NCI-H2196 (cell line): ENCODE measurements at regions not wholly inside any gene's neighbourhood (a gene's known extent, or its start where the extent isn't known, plus 50 kb on each side); places are given as distances from the start of the nearest gene placed in this dataset.
"Not testable (repeated sequence)": the region's sequence is repeated elsewhere in the genome, so short reads cannot be mapped to it uniquely, and the experiment has no call there.

Experiments
- DNase-seq: peaks from one replicate; lab custom pipeline; 2025; ENCODE audit not compliant: unreplicated experiment; lab: John Stamatoyannopoulos, UW

DNA sequence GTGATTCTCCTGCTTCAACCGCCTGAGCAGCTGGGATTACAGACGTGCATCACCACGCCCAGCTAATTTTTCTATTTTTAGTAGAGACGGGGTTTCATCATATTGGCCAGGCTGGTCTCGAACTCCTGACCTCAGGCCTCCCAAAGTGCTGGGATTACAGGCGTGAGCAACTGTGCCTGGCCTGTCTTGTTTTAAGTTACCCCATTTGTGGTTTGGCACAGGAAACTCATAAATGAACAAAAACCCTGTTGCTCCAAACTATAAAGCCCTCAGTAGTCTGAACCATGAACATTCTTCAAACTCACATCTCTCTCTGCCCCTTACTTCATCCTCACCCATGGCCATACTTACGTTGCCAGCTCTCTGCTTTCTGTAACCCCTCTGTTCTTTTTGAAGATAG, 61.7 kb downstream of the RHOU start:
- DNase-seq: not testable (repeated sequence)

DNA sequence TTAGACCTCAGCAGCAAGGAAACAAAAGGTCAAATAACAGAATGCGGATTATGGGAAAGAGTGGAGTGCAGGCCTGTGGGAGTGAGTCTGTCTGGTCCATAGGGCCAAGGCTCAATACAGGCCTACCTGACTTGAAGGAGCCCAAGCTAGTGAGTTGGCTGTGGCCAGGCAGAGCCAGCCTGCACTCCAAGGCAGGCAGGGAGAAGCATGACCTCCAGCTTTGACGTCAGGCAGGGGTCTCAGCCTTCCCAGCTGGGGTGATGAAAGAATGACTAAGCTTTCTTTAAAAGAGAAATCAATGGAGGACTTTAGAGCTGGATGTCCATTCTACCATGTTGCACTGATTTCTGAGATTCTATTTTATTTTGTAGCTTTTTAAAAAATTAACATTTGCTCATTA, 62.8 kb downstream of the RHOU start:
- no peak for DNase-seq

DNA sequence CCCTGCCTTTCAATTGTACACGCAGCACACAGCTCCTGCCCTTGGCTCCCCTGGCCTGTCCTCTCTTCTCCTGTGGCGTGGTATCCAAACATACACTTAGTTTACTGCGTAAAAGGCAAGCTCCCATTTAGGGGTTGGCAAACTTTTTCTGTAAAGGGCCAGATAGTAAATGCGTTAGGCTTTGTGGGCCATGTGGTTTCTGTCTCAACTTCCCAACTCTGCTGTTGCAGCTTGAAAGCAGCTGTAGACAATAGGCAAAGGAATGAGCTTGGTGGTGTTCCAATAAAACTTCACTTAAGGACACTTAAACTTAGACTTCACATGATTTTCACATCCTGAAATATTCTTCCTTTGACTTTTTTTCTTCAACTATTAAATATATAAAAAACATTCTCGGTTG, 63.3 kb downstream of the RHOU start:
- no peak for DNase-seq

DNA sequence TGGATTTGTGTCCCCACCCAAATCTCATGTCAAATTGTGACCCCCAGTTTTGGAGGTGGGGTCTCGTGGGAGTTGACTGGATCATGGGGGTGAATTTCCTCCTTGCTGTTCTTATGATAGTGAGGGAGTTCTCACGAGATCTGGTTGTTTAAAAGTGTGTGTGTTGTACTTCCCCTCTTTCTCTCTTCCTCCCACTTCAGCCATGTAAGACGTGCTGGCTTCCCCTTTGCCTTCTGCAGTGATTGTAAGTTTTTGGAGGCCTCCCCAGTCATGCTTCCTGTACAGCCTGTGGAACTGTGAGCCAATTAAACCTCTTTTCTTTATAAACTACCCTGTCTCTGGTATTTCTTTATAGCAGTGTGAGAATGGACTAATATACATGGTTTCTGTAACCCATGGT, 64.6 kb downstream of the RHOU start:
- no peak for DNase-seq

DNA sequence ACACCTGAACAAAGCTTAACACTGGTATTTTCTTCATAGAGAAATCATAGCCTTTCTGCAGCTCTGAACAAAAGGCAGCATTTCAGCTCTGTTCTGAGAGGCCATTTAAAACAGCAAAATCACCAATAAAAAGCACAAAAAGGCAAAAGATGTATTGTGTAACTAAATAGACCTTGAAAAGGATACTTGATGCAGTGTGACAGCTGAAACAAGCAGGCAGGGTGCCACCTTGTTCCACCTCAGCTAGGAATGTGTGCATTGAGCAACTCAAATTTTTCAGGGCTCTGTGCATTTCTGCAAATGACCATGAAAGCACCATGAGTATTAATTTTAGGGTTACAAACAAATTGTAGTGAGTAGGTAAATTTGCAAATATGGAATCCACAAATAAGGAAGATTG, 65.8 kb downstream of the RHOU start:
- no peak for DNase-seq

DNA sequence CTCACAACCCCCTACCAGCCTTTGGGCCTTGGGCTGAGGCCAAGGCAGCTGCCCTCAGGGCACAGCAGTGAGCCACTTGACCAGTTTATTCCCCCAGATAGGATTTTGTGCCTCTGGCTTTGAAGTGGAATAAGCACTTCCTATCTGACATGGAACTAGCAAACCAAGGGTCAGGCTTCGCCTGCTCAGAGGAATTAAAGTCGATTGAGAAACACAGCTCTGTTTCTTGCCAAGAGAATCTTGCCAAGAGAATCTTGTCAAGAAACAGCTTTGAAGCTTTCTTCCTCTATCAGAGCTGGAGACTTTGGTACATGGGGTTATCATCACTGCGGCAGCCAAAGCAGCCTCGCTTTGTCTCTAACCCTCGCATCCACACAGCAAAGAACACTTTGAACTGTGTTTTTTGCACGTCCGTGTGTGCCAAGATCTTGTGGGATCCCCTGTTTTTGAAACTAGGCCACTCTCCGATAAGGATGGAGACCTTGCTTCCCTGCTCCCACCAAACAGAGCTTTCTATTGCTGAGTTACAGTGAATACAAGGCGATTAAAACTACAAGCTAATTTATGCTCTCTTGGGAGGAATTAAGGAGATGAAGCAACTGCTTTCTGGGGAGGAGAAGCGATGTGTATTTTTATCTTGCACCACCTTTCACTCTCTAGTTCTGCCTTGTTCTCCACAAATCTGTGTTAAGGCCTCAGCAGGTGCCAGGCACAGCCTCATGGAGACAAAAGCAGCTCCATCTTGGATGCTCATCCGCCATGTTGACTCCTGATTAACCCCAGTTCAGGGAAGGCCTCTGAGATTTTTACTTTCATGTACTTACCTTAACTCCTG, 67.3 kb downstream of the RHOU start:
- DNase-seq: peak; percentile 44

DNA sequence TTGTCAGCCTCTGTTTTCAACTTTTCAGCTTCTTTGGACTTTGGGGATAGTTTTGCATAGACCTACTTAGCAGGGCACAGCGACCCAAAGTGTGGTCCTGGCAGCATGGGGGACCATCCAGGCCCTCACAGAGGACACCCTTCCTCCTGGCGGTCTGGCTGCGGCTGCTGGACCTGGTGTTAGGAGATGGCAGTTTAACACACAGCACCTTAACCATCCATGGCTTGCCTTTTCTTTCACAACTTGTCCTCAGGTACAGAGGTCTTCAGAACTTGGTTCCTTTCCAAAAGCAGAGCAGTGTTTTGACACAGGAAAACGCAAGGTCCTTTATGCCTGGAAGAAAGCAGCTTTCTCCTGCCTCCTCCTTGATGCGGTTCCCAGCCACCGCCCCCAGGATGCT, 68.1 kb downstream of the RHOU start:
- no peak for DNase-seq

DNA sequence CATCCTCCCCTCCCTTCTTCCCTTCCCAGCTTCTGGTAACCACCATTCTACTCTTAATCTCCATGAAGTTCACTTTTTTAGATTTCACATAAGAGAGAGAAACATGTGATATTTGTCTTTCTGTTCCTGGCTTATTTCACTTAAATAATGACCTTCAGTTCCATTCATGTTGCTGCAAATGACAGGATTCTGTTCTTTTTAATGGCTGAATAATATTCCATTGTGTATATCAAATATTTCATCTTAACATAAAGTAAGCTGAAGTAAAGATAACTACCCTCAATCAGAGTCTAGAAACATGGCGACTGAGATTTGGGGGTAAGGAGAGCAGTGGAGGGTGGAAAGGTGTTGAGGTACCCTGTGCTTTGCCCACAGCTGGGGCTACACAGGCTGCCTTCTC, 68.9 kb downstream of the RHOU start:
- no peak for DNase-seq

DNA sequence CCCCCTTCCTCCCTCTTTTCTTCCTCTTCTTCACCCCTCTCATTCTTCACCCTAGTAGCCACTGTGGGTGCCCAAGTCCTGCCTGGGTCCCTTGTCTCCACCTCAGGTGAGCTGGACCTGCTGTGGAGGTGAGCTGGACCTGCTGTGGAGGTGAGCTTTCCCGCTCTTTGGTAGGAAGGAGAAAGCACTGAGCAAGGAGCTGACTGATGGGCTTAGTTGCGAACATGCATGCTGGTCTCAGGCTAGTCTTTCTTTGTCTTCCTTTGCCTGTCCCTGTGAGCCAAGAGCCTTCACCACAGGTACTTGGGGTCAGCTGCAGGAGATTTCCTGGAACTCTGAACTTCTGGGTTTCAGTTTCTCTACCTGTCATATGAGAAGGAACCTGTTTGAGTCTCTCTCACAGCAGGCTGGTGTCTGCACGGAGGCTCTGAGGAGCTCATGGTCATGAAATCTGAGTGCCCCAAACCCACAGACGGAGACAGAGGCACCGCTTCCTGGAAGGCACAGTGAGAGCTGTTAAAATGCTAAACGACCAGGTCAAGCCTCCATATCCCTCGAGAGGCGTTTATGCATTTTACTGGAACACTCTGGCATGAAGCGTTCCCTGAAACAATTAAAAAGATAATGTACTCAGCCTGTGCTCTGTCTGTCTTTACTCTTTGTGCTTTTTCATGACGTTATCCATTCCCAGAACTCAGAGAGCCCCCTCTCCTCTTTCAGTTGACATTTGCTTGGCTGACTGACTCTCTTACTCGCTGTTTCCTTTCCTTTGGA, 69.5 kb downstream of the RHOU start:
- peak; percentile 71 for DNase-seq

DNA sequence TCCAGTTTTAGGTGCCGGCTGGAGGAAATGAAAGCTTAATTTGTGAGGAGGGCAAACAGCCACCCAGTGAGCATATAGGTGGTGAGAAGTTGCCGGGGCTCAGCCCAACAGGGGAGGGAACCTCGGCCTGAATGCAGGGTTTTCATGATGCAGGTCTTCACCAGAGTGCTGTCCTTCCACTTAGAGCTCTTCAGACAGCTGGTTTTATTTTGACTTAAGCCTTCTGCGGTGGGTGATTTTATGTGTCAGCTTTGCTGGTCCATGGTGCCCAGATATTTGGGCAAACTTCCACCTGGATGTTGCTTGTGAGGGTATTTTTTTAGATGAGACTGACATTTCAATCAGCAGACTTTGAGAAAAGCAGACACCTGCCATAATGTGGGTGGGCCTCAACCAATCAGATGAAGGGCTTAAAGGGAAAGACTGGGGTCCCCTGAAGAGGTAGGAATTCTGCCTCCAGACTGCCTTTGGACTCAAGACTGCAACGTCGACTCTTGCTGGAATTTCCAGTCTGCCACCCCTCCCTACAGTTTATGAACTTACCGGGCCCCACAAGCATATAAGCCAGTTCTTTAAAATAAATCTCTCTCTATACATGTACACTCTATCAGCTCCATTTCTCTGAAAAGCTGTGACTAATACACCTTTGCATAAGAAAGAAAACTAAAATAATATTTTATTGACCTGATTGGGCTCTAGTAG, 72.8 kb downstream of the RHOU start:
- no peak for DNase-seq

DNA sequence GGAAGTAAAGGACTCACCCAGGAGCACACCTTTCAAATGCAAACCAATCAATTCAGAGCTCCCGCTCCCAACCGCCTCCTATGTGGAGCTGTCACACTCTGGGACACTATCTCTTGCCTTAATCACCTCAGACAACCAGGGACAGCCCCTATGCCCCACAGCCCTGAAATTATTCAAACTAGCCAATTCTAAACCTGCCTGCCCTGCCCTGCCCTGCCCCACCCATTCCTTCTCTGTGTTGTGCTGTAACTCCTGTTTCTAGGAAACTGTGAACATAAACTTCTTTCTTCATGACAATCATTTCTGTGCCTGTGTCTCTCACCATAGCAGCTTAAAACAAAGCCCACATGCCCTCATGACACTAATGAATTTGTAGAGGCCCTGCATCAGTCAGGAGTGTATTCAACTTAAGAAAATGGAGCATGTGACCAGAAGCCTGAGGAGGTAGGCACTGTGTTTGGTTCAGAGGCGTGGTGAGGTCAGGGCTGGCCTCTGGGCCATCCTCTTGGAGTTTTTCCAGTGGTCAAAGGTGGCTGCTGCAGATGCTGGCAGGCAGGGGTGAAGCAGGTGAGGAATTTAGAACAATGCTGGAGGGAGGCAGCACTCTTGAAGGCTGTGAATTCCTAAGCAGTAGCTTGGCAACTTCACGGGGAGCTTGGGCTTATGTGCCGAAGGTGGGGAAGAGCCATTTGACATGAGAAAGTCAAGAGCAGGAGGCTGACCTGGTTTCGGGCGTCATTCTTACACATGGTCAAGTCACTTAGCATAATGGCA, 74.5 kb downstream of the RHOU start:
- no peak for DNase-seq

DNA sequence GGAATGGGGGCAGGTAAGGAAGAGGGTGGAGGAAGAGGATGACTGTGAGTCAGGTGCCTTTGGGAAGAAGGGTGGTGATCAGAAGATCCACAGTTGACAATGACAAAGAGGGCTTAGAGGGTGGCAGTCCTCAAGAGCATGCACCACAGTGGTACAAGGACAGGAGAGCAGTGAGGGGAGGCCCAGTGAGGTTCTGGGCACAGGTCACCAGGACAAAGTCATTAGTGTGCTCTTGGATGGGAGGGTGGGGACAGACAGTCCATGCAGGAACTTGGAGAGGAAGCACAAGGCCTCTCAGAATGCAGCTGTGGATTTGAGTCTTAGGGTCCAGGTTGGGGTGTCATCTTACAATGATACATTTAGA, 75.1 kb downstream of the RHOU start:
- DNase-seq: no peak

DNA sequence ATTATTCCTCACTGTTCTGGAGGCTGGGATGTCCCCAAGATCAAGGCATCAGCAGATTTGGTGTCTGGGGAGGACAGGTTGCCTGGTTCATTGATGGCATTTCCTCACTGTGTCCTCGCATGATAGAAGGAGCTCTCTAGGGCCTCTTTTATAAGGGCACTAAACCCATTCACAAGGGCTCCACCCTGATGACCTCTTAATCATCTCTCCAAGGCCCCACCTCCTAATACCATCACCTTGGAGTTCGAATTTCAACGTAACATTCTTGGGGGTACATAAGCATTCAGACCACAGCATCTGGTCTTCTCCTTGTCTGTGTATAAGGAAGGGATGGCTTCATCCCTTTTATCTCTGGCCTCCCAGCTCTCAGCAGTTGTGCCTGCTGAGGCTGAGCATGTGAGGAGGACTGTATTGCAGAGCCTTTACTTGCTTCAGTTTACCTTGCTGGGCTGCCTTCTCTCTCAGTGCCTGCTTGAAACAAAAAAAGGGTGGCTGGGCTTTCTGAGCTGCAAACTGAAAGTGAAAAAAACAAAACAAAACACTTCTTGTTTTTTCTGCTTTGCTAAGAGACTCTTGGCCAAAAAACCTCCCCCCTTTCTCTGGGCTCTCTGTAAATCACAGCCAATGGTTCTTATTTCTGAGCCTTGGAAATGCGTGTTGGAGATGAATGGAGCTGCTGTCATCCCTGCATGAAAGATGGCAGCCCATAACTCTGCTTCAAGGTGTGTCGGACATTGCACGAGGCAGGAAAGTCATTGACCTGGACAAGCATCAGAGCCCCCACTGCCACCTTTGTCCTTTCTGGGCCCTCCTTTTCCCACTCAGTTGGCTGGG, 75.8 kb downstream of the RHOU start:
- DNase-seq: no peak

DNA sequence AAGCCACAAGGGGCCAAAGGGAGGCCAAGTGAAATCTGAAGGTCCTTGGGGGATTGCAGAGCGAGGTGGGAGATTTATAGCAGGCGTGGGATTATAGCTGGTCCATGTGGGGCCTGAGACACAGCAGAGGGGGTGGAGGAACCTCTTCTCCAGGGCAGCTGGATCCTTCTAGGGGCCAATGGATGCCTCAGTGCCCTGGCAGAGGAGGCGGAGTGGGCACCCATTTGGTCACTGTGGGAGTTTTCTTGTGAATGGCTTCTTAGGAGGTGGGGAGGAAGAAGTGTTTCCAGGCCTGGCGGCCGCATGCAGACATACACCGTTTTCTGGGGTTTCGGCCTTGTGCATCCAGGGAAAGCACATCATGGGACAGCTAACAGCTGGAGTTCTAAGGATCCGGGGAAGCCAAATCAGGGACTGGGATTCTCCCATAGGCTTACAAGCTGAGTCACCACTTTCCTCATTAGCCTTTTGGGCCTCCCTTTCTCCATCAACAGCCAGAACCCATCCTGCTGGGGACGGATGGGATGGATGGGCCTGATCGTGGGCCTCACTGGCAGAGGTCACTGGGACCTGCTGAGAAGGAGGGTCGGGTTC, 76.5 kb downstream of the RHOU start:
- no peak for DNase-seq

DNA sequence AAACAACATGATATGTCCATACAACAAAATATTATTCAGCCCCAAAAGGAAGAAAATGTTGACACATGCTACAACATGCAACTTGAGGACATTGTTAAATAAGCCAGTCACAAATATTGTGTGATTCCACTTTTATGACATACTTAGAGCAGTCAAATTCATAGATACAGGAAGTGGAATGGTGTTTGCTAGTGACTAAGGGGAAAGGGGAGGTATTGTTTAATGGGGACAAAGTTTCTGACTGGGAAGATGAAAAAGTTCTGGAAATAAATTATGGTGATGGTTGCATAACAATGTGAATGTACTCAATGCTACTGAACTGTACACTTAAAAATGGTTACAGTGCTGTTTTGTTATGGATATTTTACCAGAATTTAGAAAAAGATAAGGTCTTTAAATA, 77.7 kb downstream of the RHOU start:
- no peak for DNase-seq

DNA sequence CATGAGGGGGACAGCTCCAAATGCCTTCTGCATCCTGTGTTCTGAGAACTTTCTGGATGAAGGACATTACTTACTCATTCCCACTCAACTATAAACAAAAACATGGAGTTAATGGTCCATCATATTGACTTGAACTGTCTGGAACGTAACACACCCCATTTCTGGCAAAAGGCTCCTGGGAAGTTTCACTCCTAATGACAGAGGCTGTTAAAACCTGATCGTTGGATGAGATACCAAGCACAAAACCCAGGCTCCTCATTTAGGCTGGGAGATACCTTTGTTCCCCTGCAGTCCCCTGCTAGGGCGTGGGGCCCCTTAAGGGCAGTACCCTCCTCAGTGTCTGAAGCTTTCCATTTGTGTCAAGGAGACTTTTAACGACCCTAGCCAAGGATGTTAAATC, 78.9 kb downstream of the RHOU start:
- DNase-seq: no peak

DNA sequence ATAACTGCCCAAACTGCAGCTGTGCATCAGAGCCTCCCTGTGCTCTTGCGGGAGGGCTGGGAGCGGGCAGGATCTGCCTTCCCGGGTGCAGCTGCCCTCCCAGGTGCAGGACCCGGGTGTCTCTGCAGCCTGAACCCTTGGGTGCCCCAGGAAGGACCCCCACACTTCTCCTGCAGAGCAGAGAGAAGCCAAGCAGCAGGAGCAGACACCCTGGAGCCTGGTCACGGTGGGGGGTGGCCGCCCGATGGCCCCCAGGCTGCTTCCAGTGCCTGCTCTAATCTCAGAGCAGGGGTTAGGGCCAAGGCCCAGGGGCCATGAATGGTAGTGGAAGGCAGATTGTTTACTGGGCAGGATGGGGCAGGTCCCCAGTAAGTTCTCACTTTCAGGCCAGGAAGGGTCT, 83.0 kb downstream of the RHOU start:
- no peak for DNase-seq

DNA sequence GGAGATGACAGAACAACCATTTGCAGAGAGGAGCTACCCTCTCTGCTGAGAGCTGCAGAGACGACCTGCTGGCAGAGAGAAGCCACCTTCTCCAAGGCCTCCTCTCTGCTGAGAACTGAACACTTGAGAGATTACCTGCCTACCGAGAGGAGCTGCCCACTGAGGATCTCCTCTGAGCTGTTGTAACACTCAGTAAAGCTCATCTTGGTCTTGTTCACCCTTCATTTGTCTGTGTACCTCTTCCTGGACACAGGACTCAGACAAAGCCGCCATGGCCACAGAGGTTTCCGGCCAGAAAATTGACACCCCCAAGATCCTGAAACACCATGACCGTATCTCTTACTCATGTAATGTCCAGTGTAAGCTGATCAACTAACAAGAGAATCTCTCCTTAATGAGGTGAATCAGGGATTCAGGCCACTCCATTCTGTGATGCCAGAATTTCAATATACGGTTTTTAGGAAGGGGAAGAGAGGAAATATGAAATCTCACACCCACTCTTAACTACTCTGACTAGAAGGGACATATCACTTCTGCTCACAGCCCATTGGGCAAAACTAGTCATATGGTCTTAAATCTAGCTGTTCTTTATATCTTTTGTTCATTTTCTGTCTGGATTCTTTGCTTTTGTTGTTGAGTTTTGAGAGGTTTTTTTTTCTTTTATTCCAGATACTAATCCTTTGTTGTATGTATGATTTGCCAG, 83.8 kb downstream of the RHOU start:
- DNase-seq: no peak

DNA sequence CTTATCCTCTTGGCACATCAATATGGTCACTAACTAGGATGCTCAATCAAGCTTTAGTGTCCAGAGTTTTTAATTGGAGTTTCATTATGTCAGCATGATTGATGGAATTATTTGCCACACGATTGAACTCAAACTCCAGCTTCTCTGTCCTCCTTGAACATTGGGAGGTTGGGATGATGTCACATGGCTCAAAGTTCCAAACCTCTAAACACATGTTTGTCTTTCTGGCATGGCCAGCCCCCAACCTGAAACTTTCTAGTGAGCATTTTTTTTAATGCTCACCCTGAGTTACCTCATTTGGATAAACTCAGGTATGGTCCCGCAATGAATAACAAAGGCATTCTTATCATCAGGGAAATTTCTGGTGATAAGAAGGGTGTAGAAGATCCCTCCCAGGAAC, 86.0 kb downstream of the RHOU start:
- DNase-seq: no peak
